Jurkat, Clone E6-1 (cell line): ENCODE measurements at regions not wholly inside any gene's neighbourhood (a gene's known extent, or its start where the extent isn't known, plus 50 kb on each side); places are given as distances from the start of the nearest gene placed in this dataset.
"Not testable (repeated sequence)": the region's sequence is repeated elsewhere in the genome, so short reads cannot be mapped to it uniquely, and the experiment has no call there.

ENCODE experiments used
- DNase-seq: peaks from one replicate; pipeline ENCODE4 v3.0.0-alpha.2; 2011; ENCODE audit warnings: low read depth, low spot score
- H3K4me3 ChIP-seq: 2 replicates; pipeline ENCODE4 v1.5.1; 2011; ENCODE audit warnings: mild to moderate bottlenecking, low read length, control low read depth, moderate library complexity

DNA sequence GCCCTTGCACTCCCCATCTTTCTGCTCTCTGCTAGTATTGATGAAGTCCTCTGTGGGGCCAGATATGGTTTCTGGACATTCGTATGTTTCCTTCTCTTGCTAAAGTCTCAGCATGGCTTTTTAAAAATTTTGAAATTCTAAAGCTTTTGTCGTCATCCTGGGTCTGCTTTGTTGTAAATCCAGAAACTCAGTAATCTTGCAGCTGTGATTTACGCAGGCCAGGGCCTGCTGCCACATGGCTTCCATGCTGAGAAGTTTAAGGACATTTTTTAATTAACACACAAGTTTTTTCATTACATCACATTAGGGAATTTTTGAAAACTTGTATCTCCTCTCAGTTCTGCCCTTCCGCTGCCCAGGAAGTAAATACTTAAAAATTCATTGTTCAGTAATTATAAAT, 686.1 kb upstream of the IGFBP3 start:
- no peak for DNase-seq
- no peak overlapping the region for H3K4me3 ChIP-seq

DNA sequence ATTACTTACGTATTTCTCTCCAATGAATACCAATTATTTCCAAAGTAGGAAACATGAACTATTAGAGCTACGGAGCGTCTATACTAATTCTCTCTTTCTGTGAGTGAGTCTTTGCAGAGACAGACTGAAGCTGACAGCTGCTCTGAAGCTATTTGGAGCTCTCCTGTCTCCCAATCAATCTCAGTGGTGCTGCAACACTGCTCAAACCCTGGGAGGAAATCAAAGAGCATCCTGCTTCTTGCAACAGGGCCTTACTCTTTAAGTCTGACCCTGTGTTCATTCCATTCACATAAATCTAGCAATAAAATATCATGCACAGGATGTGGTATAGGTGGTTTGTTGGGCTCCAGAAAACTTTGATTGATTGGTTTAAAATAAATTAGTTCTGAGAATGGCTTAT, 685.7 kb upstream of the IGFBP3 start:
- no peak for DNase-seq
- no peak overlapping the region for H3K4me3 ChIP-seq

DNA sequence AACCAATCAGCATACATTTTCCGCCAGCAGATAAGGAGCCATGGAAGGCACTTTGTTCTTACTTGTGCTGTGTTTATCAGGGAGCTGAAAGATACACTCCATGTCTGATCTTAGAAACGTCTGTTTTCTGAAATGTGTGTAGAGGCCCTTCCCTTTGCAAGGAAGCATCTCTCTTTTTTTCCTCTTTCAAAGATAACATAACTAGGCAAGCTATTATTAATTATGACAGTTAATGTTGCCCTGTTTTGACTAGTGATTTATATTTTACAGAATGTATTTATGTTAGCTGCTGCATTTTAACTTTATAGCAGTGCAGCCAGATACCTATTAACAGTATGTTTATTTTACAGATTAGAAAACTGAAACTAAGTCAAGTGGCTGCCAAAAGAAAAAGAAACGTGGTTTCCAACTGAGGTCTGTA, 683.2 kb upstream of the IGFBP3 start:
- no peak for DNase-seq
- no peak overlapping the region for H3K4me3 ChIP-seq

DNA sequence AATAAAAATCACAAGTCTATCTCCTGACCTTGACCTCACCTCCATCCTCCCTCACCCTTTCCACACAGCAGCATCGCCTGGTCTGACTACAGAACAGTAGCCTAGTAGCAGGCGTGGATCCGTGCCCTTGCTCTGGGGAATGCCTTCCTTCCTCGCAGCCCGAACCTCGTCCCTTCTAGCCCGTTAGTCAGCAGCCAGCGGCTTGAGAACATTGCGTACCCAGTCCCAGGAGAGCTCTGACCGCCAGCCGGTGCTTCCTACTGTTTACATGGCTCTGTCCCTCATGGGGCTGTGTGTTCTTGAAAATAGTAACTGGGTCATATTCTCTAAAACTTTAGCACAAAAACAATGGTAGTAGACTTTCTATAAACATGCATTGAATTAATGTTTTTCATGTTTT, 682.7 kb upstream of the IGFBP3 start:
- H3K4me3 ChIP-seq: no peak overlapping the region
- no peak for DNase-seq

DNA sequence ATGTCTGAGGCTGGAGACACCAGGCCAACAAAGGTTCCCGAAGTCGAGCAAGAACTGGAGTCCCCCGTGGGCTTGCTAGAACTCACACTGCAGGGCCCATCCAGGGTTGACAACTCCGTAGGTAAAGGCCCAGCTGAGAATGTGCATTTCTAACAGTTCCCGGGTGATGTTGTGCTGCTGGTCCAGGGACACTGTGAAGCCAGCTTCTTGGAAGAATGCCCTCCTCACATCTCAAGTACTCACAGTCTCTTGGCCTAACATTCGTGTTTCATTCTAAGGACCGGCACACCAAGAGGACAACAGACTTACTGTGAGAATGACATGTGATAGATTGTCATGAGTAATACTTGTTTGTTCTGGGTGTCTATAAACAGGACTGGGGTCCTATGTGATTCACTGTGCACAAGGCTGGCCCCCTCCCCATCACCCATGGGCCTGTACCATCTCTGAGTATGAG, 682.3 kb upstream of the IGFBP3 start:
- no peak overlapping the region for H3K4me3 ChIP-seq
- no peak for DNase-seq

DNA sequence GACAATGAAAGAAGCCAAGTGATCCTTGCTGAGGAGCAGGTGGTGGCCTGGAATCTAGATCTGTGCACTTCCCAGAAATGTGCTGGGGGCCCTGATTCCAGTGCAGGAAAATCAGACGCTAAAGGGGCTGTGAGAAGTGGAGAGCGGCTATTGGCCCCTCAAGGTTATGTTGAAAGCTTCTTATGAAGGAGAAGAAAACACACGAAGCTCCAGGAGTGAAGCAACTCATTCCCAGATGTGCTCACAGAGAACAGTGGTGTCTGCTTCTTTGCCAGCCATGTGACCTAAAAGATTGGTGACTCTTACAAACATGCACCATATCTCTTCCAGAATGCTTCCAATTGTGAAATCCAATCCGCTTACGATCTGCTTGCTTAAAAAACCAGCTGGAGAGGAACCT, 679.3 kb upstream of the IGFBP3 start:
- H3K4me3 ChIP-seq: no peak overlapping the region
- no peak for DNase-seq

DNA sequence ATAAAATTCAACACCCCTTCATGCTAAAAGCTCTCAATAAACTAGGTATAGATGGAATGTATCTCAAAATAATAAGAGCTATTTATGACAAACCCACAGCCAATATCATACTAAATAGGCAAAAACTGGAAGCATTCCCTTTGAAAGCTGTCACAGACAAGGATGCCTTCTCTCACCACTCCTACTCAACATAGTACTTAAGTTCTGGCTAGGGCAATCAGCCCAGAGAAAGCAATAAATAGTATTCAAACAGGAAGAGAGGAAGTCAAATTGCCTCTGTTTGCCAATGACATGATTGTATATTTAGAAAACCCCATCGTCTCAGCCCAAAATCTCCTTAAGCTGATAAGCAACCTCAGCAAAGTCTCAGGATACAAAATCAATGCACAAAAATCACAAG, 673.8 kb upstream of the IGFBP3 start:
- not testable (repeated sequence) for H3K4me3 ChIP-seq, DNase-seq

DNA sequence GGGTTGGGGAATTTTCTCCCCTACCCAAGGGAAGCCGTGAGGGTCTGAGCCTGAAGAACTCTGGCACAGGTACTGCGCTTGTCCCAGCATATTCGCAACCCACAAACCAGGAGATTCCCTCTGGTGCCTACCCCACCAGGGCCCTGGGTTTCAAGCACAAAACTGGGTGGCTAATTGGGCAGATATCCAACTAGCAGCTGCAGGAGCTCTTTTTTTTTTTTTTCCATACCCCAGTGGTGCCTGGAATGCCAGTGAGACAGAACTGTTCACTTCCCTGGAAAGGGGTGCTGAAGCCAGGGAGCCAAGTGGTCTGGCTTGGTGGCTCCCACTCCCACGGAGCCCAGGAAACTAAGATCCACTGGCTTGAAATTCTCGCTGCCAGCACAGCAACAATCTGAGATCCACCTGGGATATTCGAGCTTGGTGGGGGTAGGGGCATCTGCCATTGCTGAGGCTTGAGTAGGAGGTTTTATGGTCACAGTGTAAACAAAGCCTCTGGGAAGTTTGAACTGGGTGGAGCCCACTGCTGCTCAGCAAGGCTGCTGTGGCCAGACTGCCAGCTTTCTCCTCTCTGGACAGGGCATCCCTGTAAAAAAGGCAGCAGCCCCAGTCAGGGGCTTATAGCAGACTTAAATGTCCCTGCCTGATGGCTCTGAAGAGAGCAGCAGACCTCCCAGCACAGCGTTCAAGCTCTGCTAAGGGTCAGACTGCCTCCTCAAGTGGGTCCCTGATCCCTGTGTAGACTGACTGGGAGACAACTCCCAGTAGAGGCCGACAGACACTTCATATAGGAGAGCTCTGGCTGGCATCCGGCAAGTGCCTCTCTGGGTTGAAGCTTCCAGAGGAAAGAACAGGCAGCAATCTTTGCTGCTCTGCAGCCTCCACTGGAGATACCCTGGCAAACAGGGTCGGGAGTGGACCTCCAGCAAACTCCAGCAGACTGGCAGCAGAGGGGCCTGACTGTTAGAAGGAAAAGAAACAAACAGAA, 670.1 kb upstream of the IGFBP3 start:
- H3K4me3 ChIP-seq, DNase-seq: not testable (repeated sequence)

DNA sequence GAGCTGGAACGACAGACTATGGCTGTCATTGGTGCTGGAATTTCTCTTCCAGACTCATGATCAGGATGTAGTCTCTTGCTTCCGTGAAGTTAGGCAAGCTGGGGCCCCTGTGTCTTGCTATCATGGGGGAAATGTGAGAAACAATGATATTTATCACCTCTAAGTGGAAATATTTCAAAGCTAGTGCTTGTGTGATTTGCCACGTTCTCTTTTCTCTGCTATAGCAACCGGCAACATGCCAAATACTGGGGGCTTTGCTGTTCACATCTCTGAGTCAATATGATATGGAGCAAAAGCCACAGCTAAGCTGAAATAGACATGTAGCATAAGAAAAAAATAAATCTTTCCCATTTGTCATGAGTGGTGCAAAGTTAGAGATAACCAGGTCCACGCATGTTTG, 668.2 kb upstream of the IGFBP3 start:
- no peak for DNase-seq
- no peak overlapping the region for H3K4me3 ChIP-seq

DNA sequence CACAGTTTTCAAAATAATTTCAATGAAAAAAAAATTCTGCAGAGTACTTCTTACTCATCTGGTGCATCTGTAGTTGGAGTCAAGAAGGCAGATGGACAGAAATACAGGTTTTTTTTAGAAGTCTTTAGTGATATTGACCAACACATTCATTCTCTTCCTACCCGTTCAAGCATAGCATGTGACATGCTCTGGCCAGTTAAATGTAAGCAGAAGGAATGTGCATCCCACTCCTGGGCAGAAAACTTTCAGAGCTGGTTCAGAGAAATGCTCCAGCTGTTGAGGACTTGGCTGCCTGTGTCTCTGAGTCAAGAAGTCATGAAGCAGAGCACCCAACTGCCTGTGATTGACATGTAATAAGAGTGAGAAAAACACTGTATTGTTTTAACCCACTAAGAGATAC, 665.3 kb upstream of the IGFBP3 start:
- no peak overlapping the region for H3K4me3 ChIP-seq
- DNase-seq: no peak

DNA sequence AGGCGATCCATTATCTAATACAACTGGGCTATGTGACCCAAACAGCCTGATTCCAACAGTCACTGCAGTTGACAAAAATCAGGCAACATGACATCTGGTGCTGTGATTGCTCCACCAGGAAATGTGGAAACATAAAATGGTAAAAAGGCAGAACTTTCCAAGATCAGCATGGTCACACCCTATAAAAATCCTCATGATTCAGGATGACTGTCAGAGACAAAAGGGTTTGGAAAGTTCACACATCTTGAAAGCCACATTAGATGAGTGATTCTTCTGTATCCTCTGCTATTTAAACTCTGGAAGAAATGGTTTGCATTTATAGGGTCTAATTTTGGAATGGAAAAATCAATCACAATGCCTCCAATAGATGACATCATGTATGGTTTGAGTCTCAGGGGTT, 662.6 kb upstream of the IGFBP3 start:
- DNase-seq: no peak
- no peak overlapping the region for H3K4me3 ChIP-seq

DNA sequence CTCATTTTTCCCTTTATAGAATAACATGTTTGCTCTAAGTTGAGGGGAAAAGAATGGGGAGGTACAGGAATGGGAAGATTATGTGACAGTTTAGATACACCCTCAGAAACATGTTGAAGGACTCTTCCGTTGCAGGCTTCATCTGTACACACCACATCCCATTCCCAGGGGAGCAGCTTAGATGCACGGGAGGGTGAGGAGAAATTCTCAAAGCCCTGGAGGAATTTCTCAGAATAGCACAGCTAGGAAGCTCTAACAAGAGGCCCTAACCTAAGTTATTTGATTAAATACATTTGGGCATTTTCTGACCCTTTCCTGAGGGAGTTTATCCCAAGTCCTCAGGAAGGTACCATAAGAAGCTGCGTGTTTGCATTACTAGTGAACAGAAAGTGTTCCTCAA, 660.2 kb upstream of the IGFBP3 start:
- DNase-seq: no peak
- H3K4me3 ChIP-seq: no peak overlapping the region

DNA sequence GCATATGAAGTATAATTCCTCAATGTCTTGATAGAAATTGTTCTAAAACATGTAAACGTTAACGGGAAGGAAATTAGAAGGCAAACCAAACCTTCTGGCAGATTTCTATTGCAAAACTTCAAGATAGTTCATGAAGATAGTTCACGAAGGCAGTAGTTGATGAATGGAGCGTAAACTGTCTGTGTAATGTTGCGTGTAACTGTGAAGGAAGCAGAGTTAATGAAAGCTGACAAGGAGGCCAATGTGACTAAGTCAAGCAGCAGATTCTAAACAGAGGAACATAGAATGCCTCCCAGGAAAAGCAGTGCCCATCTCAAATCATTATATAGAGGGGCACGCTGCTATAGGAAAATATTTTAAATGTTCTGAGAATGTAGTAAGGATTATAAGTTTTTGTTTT, 659.7 kb upstream of the IGFBP3 start:
- no peak for DNase-seq
- no peak overlapping the region for H3K4me3 ChIP-seq

DNA sequence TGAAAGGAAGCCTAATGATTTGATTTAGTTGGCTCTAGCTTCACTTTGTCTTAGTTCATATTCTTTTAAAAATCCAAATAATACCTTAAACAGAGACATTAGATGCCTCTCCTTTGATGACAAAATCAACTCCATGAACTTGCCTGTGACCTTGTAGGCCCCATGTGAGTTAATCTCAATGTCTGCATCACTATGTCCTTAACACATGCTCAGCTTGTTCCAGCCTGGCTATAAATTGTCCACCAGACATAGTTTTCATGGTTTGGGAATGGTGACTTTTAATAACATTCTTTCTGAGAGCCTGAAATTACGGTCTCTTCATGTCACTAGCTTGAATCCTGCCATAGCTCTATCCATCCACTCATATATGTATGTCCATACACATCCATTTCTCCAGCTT, 656.3 kb upstream of the IGFBP3 start:
- no peak for DNase-seq
- no peak overlapping the region for H3K4me3 ChIP-seq

DNA sequence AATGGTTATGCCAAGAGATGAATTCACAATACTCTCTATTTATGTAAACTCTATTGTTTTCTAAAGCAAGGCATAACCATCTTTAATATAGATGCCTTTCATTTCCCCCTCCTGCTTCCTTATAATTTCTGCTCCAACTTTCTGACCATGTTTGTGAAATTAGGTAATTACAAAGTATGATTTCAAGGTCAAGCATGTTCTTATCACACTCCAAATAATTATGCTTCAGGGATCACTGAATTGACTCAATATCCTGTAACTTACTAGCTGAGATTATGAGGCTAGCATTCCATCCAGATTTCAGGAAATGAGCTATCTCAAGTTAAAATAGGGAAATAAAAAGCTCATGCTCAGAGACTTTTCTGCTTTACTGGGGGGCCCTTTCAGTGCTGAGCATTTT, 655.9 kb upstream of the IGFBP3 start:
- no peak for DNase-seq
- no peak overlapping the region for H3K4me3 ChIP-seq

DNA sequence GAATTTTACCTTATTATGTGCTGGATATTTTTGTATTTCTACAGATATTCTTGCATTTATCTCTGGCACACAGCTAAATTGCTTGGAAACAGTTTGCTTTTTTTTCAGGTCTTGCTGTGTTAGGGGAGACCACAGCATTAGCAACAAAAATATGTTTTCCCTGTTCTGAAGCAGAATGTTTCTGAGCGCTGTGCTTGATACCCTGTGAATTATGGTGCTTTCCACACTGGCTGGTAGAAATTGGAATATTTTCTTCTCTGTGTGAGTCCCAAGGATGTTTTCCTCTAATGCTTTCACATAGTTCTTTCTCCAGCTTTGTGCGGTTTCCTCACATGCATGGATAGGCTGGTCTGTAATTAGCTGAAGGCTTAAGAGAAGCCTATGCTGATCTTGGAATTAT, 651.6 kb upstream of the IGFBP3 start:
- no peak overlapping the region for H3K4me3 ChIP-seq
- DNase-seq: no peak

DNA sequence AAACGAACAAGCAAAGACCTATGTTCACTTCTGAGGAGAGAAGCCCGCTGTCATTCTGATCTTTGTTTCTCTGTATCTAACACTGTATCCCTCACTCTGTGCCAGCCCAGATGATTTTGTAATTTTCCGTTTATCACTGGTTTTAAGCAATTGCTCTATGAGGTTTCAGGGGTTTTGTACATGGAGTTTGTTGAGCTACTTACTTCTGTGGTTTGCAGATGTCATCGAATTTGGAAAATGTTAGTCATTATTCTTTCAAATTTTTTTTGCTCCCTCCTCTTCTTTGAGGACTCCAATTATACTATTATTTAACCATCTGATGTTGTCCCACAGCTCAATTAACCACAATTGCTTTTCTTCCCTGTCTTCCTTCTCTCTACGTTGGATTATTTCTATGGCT, 650.9 kb upstream of the IGFBP3 start:
- no peak overlapping the region for H3K4me3 ChIP-seq
- no peak for DNase-seq

DNA sequence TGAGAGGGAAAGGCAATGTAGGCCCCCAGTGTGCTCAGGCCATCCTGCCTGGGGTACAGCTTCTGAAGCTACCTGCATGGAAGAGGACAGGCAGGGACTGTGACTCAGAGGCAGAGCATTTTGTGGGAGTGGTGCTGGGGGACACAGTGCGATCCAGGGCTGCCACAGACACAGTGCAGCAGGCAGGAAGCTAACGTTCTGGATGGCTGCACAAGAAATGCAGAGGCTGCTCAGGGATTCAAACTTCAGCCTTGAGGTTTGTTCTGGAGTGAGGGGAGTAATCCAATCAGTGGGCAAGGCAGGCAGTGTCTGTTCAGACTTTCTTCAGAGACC, 648.0 kb upstream of the IGFBP3 start:
- no peak for DNase-seq
- H3K4me3 ChIP-seq: no peak overlapping the region

DNA sequence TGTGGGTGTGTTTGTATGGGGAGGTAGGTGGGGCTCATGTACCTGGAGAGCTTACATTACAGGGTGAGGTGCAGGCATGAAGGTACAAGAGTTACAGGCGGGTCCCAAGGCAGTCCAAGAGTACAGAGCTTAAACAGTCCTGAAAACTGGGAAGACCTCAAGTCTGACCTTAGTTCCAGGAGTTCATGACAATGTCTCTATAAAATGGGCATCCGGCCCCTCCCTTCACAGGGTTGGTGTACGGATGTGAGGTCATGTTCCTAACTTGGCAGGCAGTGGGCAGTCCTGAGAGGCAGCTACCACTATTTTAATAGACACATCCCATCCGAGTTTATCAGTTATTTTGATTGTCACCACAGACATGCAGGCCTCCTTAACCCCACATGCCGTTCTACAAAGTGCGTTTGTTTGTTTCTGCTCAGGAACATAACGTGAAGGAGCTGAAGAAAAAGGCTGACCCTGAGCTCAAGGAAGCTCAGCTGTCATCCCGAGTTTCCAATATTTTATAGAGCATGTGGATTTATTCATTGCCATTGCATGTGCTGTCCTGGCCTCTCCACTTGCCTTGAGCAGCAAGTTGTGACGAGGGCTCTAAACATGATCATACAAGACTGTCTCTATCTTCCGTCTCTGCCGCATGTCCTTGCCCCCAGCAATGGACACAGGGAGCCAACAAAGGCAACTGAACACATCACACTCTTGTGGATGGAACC, 647.5 kb upstream of the IGFBP3 start:
- H3K4me3 ChIP-seq: no peak overlapping the region
- DNase-seq: no peak

DNA sequence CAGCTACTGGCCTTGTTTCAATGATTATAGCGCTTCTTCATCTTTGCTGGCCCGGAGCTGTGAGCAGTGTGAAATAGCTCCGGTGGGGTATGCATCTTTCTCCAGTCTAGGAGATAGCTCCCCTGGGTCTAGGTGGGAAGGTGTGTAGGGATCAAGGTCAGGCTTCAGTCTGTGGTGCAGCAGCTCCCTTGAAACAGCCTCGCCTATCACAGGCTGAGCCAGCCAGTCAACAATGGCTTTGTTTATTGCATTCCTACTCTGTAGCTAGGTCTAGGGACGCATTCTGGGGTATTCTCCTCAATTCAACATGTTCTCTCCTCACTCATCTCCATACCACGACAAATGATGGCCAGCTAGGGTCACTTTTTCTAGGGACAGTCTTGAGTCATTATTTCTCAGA, 646.8 kb upstream of the IGFBP3 start:
- H3K4me3 ChIP-seq: no peak overlapping the region
- no peak for DNase-seq
